ENCODE measurements at regions not wholly inside any gene's neighbourhood (a gene's known extent, or its start where the extent isn't known, plus 50 kb on each side); places are given as distances from the start of the nearest gene placed in this dataset.
"Not testable (repeated sequence)": the region's sequence is repeated elsewhere in the genome, so short reads cannot be mapped to it uniquely, and the experiment has no call there.

DNA sequence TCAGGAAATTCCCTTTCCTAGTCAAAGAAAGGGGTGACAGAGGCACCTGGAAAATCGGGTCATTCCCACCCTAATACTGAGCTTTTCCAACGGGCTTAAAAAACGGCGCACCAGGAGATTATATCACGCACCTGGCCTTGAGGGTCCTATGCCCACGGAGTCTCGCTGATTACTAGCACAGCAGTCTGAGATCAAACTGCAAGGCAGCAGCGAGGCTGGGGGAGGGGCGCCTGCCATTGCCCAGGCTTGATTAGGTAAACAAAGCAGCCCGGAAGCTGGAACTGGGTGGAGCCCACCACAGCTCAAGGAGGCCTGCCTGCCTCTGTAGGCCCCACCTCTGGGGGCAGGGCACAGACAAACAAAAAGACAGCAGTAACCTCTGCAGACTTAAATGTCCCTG lies 107.5 kb upstream of the VWC2 start:
- not testable (repeated sequence) for TF ChIP-seq YY1 (IDR thresholded peaks at IDR 0.05; ENCODE audit: insufficient read depth, insufficient read length); SUZ12 (IDR thresholded peaks at IDR 0.05; ENCODE audit: extremely low read depth, insufficient read depth, insufficient read length)
